Stimulated activated CD8-positive, alpha-beta memory T cell treated with anti-CD3 and anti-CD28 coated beads, Interleukin-7, amount 100 ng/mL, for 24 hours (primary cell): ENCODE measurements at regions not wholly inside any gene's neighbourhood (a gene's known extent, or its start where the extent isn't known, plus 50 kb on each side); places are given as distances from the start of the nearest gene placed in this dataset.

Experiments used
- DNase-seq: peaks from one replicate; pipeline ENCODE4 v3.0.0-alpha.2; 2020; ENCODE audit warnings: low read depth

DNA sequence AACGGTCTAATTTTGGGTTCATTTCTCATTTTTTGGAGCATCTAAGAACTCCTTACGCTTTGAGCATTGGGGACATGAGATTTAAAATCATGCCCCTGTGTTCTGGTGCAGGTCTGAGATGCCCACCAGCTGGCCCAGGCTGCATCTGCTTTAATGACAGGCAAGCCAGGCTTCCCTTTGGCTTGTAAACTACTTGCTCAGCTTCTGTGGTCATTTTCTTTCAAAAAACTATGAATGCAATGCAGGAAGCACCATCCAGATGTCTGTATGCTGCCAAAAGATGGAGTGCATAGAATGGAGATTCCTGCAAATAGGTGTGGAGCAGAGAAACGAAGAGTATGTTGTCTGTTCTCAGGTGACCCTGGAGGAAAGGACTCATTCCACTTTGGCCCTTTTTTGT lies 399.9 kb upstream of the ADAMTSL1 start:
- DNase-seq: no peak

DNA sequence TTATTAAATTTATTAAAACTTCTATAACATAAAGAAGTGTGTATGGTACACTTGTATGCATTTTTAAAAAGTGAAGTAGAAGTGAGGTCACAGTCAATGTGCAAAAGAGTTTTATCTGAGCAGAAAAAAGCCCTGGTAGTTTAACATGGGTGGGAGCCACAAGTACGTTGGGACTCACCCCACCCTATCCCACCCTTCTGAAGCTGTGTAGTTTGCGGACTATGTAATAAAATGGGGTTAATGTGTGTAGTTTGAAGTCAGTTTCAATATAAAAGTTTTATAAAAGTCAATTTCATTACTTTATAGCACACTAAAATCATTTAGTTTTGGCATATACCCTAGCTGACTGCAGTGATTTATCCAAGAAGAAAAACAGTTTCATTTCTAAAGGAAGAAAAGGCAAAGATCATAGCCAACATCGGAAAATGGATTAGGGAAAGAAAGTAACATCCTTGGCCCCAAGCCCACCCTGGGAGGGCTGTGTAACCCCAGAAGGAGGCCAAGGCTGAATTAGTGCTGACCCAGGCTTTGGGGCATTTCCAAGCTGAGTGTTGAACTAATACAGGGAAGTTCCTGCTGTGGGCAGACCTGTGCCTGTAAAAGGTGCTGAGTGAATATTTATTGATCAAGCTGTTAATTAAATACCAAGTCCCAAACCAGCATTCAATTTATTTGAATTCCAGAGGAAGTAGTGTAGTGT lies 398.6 kb upstream of the ADAMTSL1 start:
- no peak for DNase-seq

DNA sequence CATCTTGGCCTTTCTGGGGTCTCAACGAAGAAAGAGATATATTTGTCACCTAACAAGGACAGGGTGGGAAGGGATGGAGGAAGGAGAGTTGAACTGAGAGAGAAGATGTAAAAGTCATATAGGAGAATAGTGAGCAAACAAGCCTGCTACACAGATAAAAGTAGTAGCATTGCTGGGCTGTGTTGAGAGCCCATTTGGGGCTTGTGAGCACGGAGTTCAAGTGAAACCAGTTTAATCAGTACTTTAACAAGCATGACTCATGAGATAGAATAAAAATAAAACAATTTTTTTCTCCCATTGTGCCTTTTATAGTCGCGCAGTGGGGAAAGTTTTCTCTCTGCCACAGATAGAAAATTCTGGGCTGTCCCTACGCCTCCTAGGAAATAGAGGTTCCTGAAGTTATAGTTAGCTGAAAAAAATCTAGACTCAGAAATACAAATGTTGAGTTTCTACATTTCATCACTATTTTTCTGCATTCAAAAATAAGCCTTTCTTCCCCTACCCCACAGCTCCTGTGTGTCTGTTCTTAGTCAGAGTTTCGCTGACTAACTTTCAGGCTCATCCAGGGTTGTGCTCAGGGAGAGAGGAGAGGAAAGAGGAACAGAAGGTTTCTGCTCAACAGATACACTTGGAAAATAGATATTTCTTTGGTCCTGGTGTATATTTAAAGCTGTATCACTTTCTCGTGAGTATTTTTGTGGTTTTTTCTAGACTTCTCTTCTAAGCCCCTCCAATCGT lies 395.8 kb upstream of the ADAMTSL1 start:
- no peak for DNase-seq

DNA sequence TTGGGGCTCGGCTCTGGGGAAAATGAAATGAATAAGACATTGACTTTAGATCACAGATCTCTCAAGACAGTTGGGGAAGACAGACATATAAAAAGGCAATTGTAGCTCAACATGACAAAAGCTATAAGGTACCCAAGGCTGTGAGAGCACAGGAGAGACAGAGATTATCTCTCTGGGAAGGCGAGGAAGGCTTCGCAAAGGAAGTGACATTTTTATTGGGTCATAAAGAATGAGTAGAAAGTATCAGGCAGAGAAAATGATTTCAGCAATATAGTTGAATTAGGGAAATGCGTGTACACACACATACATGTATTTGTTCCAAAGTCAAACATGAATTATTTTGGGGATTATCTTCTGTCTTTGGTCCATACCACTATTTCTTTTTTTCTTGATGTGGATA lies 381.8 kb upstream of the ADAMTSL1 start:
- DNase-seq: no peak

DNA sequence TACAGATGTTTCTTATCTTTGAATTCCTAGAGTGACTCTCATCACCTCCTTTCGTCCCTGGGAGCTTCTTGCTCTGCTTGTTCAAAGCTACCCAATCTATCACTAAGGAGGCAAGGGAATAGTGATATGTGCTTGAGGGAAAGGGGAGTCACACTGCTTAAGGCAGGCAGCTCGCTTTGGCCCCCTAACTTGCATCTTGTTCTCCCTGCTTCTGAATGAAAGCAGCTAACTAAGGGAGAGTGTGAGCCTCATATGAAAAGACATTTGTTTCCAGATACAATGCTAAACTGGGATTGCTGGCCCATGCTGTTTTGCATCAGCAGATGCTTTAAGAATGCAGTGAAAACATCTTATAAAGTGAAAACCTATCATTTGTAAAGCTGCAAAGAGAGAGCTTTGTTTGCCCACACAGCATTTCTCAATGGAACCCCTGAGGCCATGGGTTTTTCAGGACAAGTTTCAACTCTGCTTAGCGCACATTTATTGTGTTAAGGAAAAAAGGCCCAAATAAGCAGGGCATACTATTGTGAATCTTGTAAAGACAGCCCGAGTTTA lies 367.9 kb upstream of the ADAMTSL1 start:
- no peak for DNase-seq

DNA sequence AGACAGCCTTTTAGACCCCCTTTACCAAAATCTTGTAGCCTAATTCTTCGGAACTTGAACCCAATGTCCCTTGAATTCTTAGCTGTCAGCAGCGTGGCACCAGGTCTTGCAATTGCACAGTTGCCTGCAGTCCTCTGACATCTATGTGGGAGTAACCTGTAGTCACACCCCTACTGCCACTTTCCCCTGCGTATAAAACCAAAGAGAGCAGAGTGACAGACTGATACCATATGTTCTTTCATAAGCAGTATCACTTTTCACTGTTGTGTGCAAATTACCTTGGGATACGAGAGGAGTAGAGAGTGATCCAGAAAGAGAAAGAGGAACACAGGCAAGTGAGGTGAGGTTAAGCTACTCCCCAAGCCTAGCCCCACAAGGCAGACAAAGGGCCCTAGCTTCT lies 364.3 kb upstream of the ADAMTSL1 start:
- no peak for DNase-seq

DNA sequence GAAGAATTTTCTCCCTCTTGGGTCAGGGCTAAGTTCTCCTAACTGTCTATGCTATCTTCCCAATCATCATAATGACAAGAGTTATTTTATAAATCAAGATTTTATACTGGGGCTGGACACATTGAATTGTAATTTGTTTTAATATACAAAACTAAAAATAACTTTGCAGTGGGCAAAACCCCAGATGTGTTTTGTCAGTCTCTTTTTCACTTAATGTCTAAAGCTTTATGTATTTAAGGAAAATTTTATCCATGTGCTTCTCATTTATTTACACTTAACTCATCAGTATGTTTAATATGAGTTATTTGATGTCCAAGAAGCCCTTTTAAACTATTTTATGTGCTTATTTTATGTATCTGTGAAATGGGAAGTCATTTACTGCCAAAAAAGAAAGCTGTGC lies 362.8 kb upstream of the ADAMTSL1 start:
- no peak for DNase-seq

DNA sequence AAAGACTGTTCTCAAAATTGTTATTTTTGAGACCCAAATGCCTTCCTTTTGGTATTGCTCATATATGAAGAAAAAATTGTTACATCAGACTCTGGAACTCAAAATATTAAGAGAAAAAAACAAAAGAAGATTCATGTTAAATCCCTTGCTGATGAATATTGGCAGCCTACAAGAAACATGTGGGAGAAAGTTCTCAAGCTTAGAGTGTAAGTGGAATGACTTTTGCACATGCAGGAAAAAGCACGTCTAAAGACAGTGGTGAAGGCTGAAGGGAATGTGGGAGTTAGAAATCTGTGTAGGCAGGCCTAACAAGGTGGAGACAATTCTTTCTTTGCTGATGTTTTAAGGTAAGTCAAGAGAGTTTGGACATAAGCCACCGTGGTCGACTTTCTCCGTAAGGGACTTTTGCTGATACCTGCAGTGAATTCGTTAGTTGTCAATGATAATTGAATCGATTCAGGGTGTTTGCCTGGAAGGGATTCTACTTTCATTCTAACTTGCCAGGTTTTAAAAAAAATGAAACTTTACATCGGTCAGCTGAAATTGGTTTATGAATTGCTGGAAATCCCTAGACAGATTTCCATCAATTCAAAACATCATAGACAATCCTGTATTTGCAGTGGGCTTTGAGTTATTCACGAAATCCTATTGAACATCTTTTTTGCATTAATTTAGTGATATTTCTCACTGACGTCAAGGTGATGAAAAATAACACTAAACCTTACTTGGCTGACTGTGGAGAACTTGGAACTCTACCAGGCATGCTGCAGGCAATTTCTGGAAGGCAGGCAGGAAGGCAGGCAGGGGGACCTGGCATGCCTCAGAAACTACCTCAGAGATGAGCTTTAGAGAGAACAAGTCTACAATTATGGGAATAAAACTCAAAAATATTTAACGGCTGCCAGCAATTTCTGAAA lies 359.1 kb upstream of the ADAMTSL1 start:
- DNase-seq: no peak

DNA sequence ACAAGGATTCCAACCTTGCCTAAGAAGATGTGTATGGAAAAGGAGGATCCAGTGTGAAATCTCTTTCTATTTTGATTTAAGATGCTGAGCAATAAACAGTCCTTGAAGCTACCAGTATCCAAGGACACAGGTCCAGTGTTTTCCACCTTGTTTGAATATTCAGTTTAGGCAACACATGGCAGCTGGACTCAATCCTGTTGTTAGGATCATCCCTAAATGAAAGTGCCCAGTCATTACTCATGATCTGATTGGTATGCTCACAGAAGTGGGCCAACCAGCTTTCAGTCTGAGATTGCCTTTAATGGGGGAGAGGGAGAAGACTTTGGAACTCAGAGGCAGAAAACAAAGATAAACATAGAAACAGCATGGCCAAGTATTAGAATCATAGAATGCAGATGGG lies 355.7 kb upstream of the ADAMTSL1 start:
- DNase-seq: no peak

DNA sequence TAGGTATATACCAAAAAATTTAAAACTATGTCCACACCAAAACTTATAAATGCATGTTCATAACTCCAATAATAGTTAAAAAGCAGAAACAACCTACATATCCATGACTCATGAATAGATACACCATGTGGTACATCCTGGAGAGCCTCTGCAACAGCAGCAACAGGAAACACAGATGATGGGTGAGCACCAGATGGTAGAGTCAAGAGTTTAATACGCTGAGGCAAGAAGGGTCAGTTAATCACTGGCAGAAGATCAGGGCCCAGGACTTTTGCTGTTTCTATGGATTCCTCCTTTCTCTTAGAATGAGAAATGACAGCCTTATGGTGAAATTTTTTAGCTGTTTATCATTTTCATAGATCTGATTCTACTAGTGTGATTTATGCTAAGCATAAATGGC lies 351.8 kb upstream of the ADAMTSL1 start:
- no peak for DNase-seq

DNA sequence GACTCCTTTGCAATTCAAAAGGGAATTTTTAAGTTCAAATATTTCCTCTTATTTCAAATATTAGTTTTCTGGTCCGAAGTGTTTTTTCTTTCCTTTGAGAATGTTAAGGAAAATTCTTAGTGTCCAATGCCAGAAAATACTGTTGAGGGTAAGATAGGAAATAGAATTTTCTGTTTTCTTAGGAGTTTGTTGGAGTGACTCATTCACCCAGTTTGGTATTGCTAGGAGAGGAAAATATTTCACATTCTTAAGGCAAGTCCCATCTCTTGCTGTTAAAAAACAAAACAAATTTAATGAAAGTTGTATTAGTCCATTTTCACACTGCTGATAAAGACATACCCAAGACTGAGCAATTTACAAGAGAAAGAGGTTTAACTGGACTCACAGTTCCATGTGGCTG lies 349.2 kb upstream of the ADAMTSL1 start:
- no peak for DNase-seq

DNA sequence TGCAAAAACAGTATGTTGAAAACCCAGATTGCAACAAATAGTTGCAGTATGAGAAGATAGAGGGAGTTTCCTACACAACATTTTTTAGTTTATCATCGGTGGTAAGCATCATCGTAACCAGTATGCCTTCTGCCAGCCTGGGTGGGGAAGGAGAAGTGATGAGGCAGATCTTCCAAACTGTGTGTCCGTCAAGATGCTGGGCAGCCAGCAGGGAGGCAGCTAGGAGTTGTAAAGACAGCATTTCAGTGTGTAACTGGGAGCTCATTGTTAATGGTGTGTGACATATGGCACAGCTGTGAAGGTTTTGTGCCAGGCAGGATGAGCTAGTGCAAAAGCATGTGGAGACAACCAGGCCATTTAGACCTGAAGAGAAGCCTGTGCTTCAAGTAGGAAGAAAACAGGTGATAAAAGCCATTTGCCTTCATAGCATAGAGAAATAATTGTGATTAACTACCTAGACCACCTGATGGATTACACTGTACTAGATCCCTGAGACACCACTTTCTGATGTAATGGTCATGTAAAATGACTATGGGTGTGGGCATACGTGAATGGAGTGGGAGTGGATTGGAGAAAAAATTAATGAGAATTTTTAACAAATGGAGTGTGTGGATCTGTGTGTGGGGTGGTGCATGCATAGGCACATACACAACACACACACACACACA lies 347.0 kb upstream of the ADAMTSL1 start:
- no peak for DNase-seq

DNA sequence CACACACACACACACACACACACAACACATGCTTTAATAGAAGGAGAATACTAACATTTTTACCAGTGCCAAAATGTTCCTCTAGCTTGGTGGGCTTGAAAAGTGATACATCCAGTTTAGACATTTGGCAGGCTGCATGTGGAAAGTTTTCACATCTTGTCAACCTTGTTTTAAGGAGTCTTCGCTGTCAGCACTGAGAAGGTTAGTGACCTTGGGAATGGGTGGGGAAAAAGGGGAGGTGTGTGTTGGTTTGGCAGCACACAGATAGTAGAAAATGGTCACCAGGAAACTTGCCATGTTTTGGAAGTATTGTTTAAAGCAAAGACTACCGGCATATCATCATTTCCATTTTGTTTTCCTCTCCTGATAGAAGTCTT lies 346.5 kb upstream of the ADAMTSL1 start:
- DNase-seq: no peak

DNA sequence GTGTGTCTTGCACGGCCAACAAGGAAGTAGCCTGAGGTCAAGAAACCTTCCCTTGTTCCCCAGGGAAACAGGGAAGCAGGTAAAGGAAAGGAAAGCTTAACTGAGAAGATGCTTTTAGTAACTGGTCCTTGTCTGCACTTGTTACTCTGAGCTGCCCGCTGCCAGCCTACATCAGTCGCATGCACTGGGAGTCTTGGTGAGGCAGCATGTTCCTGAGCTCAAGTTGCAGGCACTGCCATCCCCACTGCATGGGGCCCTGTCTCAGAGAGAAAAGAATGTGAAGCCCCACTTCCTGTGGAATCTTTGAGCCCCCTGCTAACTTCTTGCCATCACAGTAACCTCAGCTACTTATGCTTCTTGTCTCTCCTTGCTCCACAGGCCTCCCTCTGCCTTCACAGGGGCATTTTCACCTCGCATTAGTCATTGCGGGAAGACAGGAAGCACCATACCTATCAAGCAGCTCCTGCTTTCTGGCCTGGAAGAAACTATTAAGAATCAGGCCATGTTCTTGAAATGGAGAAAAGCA lies 344.1 kb upstream of the ADAMTSL1 start:
- no peak for DNase-seq

DNA sequence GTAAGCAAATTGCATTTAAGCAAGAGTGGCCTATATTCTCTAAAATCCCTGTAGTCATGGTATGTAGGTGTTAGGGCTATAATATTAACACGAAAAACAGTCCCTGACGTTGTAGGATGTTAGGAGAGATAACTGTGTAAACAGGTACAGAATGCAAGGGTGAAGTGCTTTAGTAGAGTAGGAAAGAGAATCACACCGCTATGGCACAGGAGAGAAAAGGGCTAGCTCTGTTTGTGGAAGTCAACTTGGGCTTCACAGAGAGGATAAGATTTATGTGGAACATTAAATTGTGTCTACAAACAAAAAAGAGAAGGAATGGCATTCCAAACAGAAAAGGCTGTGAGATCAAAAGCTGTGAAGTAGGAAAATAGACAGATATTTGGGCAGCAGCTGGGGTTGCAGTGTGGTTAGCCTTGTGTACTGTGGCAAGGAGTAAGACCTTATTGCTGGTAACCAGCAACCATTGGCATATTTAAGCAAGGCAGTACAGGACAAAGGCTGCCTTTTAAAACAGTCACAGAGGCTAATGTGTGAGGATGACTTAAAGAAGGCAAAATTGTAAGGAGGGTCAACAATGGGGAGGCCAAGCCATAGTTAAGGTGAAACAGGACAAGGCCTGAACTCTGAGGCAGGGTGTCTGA lies 337.5 kb upstream of the ADAMTSL1 start:
- no peak for DNase-seq

DNA sequence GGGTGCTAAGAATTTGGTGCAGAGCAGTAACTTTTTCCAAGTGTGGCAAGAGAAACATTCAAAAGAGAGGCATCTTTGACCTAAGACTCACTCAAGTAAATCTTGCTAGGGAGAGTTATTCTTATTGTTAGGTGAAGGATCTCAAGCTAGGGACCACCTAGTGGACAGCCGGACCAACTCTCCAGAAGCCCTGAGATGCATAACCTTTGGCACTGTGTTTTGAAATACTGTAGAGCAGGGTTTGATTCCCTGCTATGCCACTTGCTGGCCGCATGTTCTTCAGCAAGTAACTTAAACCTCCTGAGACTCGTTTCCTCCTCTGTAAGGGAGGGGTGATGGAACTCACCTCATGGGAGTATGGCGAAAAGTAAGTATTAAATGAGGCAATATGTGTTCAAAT lies 336.1 kb upstream of the ADAMTSL1 start:
- no peak for DNase-seq

DNA sequence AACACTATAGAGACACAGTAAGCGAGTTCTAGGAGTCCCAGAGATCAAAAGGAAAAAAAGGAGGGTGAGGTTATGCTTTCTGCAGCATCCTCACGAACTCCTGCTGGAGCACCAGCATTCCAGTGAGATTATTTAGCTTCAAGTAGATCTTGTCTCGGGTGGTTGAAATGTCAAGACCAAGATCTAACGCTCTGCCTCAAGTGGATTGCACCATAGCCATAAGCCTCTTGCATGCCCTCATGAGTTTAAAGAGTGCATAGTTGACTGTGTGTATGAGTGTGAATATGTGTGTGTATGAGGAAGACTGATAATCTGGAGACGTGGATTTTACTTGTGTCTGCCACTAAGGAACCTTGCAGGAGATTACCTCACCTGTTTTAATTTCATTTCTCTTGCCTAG lies 335.3 kb upstream of the ADAMTSL1 start:
- no peak for DNase-seq

DNA sequence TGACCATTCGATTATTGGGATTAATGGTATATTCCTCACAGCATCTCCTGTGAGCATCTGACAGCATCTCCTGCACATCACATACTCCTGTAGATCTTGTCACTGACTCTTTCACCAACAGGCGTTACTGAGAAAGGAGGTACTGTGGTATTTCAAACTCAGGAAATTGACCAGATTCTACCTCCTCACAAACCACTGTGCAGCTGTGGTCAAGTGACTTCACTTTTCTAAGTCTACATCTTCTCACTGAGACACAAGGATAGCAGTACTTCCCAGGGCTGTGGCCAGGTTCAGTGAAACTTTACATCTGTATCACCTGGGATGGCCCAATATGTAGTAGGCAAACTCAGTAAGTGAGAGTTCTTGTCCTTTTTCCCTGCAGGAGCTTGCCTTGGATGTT lies 332.3 kb upstream of the ADAMTSL1 start:
- DNase-seq: no peak

DNA sequence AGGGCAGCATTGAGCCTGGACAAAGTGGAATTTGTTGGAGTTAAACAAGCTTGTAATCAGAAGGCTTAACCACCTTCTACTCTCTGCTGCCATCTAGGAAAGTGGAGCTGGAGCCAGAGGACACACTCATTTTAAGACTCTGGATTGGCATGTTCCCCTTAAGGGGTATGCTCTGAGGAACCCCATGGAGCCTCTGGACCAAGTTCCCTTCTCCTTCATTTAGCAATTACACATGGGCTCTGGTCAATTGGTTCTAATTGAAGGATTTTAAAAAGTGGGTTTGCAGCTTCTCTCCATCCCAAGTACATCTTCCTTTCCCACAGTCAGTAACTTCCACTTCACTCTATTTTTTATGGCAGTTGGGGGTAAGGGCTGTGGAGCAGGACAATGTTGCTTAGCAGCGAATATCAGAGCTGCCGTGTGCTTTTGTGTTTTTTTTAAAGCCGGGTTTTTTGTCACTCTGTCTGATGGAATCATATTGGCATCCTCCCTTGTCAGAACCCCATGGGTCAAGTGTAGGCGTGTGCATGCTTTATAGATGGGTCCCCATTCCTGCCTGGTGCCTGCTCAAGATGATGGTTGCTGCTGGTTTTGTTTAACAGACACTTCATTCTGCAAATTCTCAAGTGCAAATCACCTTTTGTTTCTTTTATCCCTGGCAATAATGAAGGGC lies 330.7 kb upstream of the ADAMTSL1 start:
- DNase-seq: no peak

DNA sequence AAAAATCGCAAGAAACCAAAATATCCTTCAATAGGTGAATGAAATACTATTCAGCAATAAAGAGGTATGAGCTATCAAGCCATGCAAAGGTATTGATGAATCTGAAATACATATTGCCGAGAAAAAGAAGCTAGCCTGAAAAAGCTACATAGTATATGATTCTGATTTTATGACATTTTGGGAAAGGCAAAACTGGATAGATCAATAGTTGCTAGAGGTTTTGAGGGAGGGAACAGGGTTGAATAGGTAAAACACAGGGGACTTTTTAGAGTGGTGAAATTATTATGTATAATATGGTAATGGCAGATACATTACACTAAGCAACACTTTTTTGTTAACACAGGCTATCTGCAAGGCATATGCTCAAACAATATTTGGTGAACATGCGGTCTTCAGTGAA lies 327.6 kb upstream of the ADAMTSL1 start:
- DNase-seq: no peak
